WTC11 (cell line): ENCODE measurements at regions not wholly inside any gene's neighbourhood (a gene's known extent, or its start where the extent isn't known, plus 50 kb on each side); places are given as distances from the start of the nearest gene placed in this dataset.

Experiments used
- ATAC-seq: fragments of 200-7000 bp; cut with Tn5 transposase; 2 replicates; pipeline ENCODE4 v1.10.0; 2021; ENCODE audit warnings: mild to moderate bottlenecking, moderate library complexity
- CTCF ChIA-PET: fragments of 300-600 bp; sonication (Branson Sonifier 250); formaldehyde crosslinking; loops from one replicate; lab custom pipeline; 2021; ENCODE audit warnings: antibody characterized with exemption; lab: Charles Lee
- POLR2A ChIA-PET: fragments of 350-600 bp; sonication (Branson Sonifier 250); formaldehyde crosslinking; loops from one replicate; lab custom pipeline; 2021; ENCODE audit warnings: antibody characterized with exemption; lab: Charles Lee
- DNase-seq: peaks from one replicate; pipeline ENCODE4 v3.0.0; 2021; ENCODE audit warnings: low spot score
- H3K27ac Mint-ChIP-seq: 2 replicates; pipeline ENCODE4 v1.8.0; 2021; ENCODE audit warnings: mixed read lengths
- H3K27me3 Mint-ChIP-seq: 2 replicates; pipeline ENCODE4 v1.8.0; 2021; ENCODE audit warnings: low read depth, mild to moderate bottlenecking, moderate library complexity, mixed read lengths
- H3K36me3 Mint-ChIP-seq: 2 replicates; pipeline ENCODE4 v1.8.0; 2021; ENCODE audit warnings: mixed read lengths
- H3K4me1 Mint-ChIP-seq: 2 replicates; pipeline ENCODE4 v1.8.0; 2022; ENCODE audit warnings: mixed read lengths
- H3K4me3 Mint-ChIP-seq: 2 replicates; pipeline ENCODE4 v1.8.0; 2021; ENCODE audit warnings: mild to moderate bottlenecking, moderate library complexity, mixed read lengths
- H3K9me3 Mint-ChIP-seq: 2 replicates; pipeline ENCODE4 v1.8.0; 2021; ENCODE audit warnings: mixed read lengths
- CDX4 ChIP-seq: fragments of 250-450 bp; sonication (Bioruptor Pico); IDR thresholded peaks from 2 replicates; pipeline ENCODE4 v1.9.0; 2021; ENCODE audit warnings: moderate library complexity, mild to moderate bottlenecking, inconsistent platforms, borderline replicate concordance
- E2F5 ChIP-seq: sonication (generic); formaldehyde crosslinking; IDR thresholded peaks from 2 replicates; pipeline ENCODE4 v1.8.1; 2022; ENCODE audit warnings: mild to moderate bottlenecking, moderate library complexity, missing genetic modification reagents
- EMX1 ChIP-seq: fragments of 250-450 bp; sonication (Bioruptor Pico); IDR thresholded peaks from 2 replicates; pipeline ENCODE4 v1.8.0; 2021; ENCODE audit warnings: mild to moderate bottlenecking
- ESRRA ChIP-seq: sonication (generic); formaldehyde crosslinking; IDR thresholded peaks from 2 replicates; pipeline ENCODE4 v1.8.1; 2022; ENCODE audit warnings: mild to moderate bottlenecking, missing genetic modification reagents, borderline replicate concordance
- ETV6 ChIP-seq: sonication (generic); formaldehyde crosslinking; IDR thresholded peaks from 2 replicates; pipeline ENCODE4 v1.8.1; 2022; ENCODE audit warnings: mild to moderate bottlenecking, missing genetic modification reagents
- FOXK1 ChIP-seq: sonication (generic); formaldehyde crosslinking; IDR thresholded peaks from 2 replicates; pipeline ENCODE4 v1.8.0; 2022; ENCODE audit warnings: mild to moderate bottlenecking, moderate library complexity, missing genetic modification reagents
- FOXP4 ChIP-seq: sonication (generic); formaldehyde crosslinking; IDR thresholded peaks from 2 replicates; pipeline ENCODE4 v1.8.0; 2022; ENCODE audit warnings: mild to moderate bottlenecking, missing genetic modification reagents
- GABPB1 ChIP-seq: sonication (generic); formaldehyde crosslinking; IDR thresholded peaks from 2 replicates; pipeline ENCODE4 v1.8.1; 2023; ENCODE audit warnings: mild to moderate bottlenecking, missing genetic modification reagents
- IRF2 ChIP-seq: sonication (generic); formaldehyde crosslinking; IDR thresholded peaks from 2 replicates; pipeline ENCODE4 v1.8.0; 2022; ENCODE audit warnings: low read depth, missing genetic modification reagents, borderline replicate concordance
- MAX ChIP-seq: sonication (generic); formaldehyde crosslinking; IDR thresholded peaks from 2 replicates; pipeline ENCODE4 v1.8.0; 2022; ENCODE audit warnings: mild to moderate bottlenecking, missing genetic modification reagents
- MLX ChIP-seq: sonication (generic); formaldehyde crosslinking; IDR thresholded peaks from 2 replicates; pipeline ENCODE4 v1.8.1; 2023; ENCODE audit warnings: mild to moderate bottlenecking, missing genetic modification reagents, moderate library complexity
- PRDM15 ChIP-seq: sonication (generic); formaldehyde crosslinking; IDR thresholded peaks from 2 replicates; pipeline ENCODE4 v1.8.0; 2022; ENCODE audit warnings: missing genetic modification reagents
- PREB ChIP-seq: sonication (generic); formaldehyde crosslinking; IDR thresholded peaks from 2 replicates; pipeline ENCODE4 v1.8.1; 2022; ENCODE audit warnings: mild to moderate bottlenecking, missing genetic modification reagents, moderate library complexity, borderline replicate concordance
- SP1 ChIP-seq: sonication (generic); formaldehyde crosslinking; conservative IDR thresholded peaks from 2 replicates; pipeline ENCODE4 v1.8.1; 2022; ENCODE audit warnings: missing genetic modification reagents
- TP53 ChIP-seq: sonication (generic); formaldehyde crosslinking; IDR thresholded peaks from 2 replicates; pipeline ENCODE4 v1.8.1; 2023; ENCODE audit warnings: mild to moderate bottlenecking, missing genetic modification reagents
- USF1 ChIP-seq: sonication (generic); formaldehyde crosslinking; IDR thresholded peaks from 2 replicates; pipeline ENCODE4 v1.8.0; 2022; ENCODE audit warnings: mild to moderate bottlenecking, missing genetic modification reagents
- ZNF263 ChIP-seq: sonication (generic); formaldehyde crosslinking; IDR thresholded peaks from 2 replicates; pipeline ENCODE4 v1.8.1; 2022; ENCODE audit warnings: low read depth, mild to moderate bottlenecking, moderate library complexity, missing genetic modification reagents
- ZNF512 ChIP-seq: sonication (generic); formaldehyde crosslinking; IDR thresholded peaks from 2 replicates; pipeline ENCODE4 v1.8.1; 2022; ENCODE audit warnings: missing genetic modification reagents, borderline replicate concordance
- ZNF671 ChIP-seq: fragments of 250-450 bp; sonication (Bioruptor Pico); IDR thresholded peaks from 2 replicates; pipeline ENCODE4 v1.8.0; 2021; ENCODE audit warnings: mild to moderate bottlenecking
- ZSCAN18 ChIP-seq: fragments of 250-450 bp; sonication (Bioruptor Pico); IDR thresholded peaks from 2 replicates; pipeline ENCODE4 v2.1.2; 2022; ENCODE audit warnings: mild to moderate bottlenecking, moderate library complexity

- TF ChIP-seq ZSCAN18 (no peak), SP1 (CRISPR knock-in tag) (no peak), ZNF671 (CRISPR knock-in tag) (no peak), CDX4 (CRISPR knock-in tag) (no peak), E2F5 (CRISPR knock-in tag) (no peak), PREB (CRISPR knock-in tag) (no peak), MLX (CRISPR knock-in tag) (no peak), FOXK1 (CRISPR knock-in tag) (no peak), TP53 (CRISPR knock-in tag) (no peak), USF1 (CRISPR knock-in tag) (no peak)
- TF ChIP-seq, all 79 proteins: peak for 0
These were observed 188.4 kb upstream of the LYZL1 start (continued) for GRCh38 chr10:29100505-29100904.

- Mint-ChIP-seq H3K27me3 (no peaks in the 10 kb centered on the region), H3K4me3 (no peak overlapping the region), H3K4me1 (no peaks in the 10 kb centered on the region; the same call in 1 of the 2 replicates), H3K36me3 (peaks cover 4% of the 10 kb centered on the region), H3K27ac (no peak overlapping the region), H3K9me3 (peaks cover 27% of the 10 kb centered on the region)
- ATAC-seq = no peak
- DNase-seq = no peak
- ChIA-PET CTCF (no interaction called here), POLR2A (interaction anchor here (0.7 kb wide), 1 partner anchor 663 kb away, joined by 3 read pairs; no protein-coding TSS in a partner anchor)
- TF ChIP-seq ESRRA (no peak), FOXP4 (CRISPR knock-in tag) (no peak), EMX1 (CRISPR knock-in tag) (no peak), ZNF671 (CRISPR knock-in tag) (no peak), ZNF263 (CRISPR knock-in tag) (no peak), MAX (CRISPR knock-in tag) (no peak), MLX (CRISPR knock-in tag) (no peak), PRDM15 (CRISPR knock-in tag) (no peak), GABPB1 (no peak), ETV6 (CRISPR knock-in tag) (no peak), IRF2 (CRISPR knock-in tag) (no peak), ZNF512 (CRISPR knock-in tag) (no peak)
These were observed 186.6 kb upstream of the LYZL1 start for GRCh38 chr10:29102233-29102632.
